ENCODE measurements at regions not wholly inside any gene's neighbourhood (a gene's known extent, or its start where the extent isn't known, plus 50 kb on each side); places are given as distances from the start of the nearest gene placed in this dataset.

DNA sequence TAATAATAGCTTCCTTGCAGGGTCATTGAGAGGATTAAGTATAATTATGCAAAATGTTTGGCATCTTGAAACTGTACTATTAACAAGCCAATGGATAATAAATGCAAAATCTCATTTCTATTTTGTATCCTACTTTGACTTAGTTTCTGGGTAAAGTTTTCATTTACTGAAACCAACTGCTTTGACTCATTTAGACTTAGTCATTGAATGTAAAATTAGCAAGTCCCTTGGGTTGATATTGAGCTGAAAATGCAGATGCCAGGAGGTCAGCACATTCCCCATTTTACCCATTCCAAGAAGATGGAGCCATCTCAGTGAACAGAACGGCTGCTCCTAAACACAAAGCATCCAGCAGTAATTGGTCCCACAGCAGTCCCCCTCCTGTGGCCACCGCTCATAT, 74.7 kb upstream of the GATB start:
- no peak for TF ChIP-seq CTCF (conservative IDR thresholded peaks at IDR 0.05; ENCODE audit: low read depth, low read length)
- DNase-seq (ENCODE audit: low read depth): no peak
- H3K4me3 ChIP-seq (ENCODE audit: low read length): no peak overlapping the region

GRCh38 chr4:151833174-151833573, 72.4 kb upstream of the GATB start:
- no peak for TF ChIP-seq CTCF (conservative IDR thresholded peaks at IDR 0.05; ENCODE audit: low read depth, low read length)
- no peak overlapping the region for H3K4me3 ChIP-seq (ENCODE audit: low read length)
- DNase-seq (ENCODE audit: low read depth): no peak

- no peak for TF ChIP-seq CTCF (conservative IDR thresholded peaks at IDR 0.05; ENCODE audit: low read depth, low read length)
- no peak for DNase-seq (ENCODE audit: low read depth)
- no peak overlapping the region for H3K4me3 ChIP-seq (ENCODE audit: low read length)
These were observed 70.7 kb upstream of the GATB start for GRCh38 chr4:151831526-151831925.

GRCh38 chr4:151830168-151830567, 69.4 kb upstream of the GATB start:
- DNase-seq (ENCODE audit: low read depth): no peak
- H3K4me3 ChIP-seq (ENCODE audit: low read length): no peak overlapping the region
- no peak for TF ChIP-seq CTCF (conservative IDR thresholded peaks at IDR 0.05; ENCODE audit: low read depth, low read length)

DNA sequence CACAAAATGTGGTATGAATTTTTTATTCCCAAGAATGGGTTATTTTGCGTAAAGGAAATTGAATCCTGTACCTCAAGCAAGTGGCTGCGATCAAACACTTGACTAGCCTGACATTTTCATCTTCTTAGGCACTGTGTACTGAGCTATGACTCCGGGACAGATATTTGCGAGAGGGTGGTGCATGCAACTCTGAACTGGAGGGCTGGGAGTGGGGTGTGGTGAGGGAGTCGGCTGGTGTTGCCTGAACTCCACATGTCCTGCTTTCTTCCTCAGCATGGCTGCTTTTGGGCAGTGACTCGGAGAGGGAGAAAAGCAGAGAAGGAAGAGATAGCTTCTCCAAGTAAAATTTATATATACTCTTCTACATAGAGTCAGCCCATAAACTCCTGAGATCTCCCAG, 68.5 kb upstream of the GATB start:
- DNase-seq (ENCODE audit: low read depth): no peak
- no peak for TF ChIP-seq CTCF (conservative IDR thresholded peaks at IDR 0.05; ENCODE audit: low read depth, low read length)
- no peak overlapping the region for H3K4me3 ChIP-seq (ENCODE audit: low read length)

DNA sequence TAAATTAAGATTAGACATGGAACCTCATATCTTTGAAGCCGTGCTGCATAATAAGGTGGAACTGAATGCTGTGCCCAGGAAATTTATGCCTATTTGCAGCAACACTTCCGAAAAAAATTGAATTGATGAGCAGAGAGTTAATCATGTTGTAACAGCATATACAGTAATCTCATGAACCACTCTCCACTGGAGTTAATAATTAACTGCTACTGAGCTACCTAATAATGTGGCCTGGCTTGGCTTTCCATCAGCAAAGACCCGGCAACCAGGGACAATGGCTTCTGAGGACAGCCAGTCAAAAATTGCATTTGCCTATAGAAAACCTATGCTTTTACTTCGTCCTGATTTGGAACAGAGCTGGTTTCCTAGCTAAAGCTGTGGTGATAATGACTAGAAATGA, 63.8 kb upstream of the GATB start:
- no peak for DNase-seq (ENCODE audit: low read depth)
- no peak for TF ChIP-seq CTCF (conservative IDR thresholded peaks at IDR 0.05; ENCODE audit: low read depth, low read length)
- no peak overlapping the region for H3K4me3 ChIP-seq (ENCODE audit: low read length)

DNA sequence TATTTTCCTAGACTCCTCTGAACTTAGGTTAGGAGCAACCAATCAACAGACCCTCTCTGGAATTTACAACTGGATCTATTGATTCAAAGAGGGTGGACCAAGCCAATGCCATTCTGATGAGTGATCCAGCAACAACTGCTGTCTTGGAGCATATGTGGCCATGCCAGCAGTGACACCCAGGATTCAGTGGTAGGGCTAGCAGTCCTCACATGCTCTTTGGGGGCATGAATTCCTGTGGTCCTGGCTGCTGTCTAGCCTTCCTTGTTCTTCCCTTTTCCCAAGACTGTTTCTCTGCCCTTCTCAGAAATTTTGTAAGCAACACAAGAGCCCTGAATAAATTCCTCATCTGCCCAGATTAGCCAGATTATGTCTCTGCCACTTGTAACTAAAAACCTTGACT, 61.5 kb upstream of the GATB start:
- DNase-seq (ENCODE audit: low read depth): no peak
- TF ChIP-seq CTCF (conservative IDR thresholded peaks at IDR 0.05; ENCODE audit: low read depth, low read length): no peak

More for the DNA sequence above, 61.5 kb upstream of the GATB start:
- H3K4me3 ChIP-seq (ENCODE audit: low read length): no peak overlapping the region

Measured in retinal pigment epithelial cell (primary cell).